Osteocyte (in vitro differentiated cells): ENCODE measurements at regions not wholly inside any gene's neighbourhood (a gene's known extent, or its start where the extent isn't known, plus 50 kb on each side); places are given as distances from the start of the nearest gene placed in this dataset.

Experiments
- DNase-seq: peaks from one replicate; pipeline ENCODE4 v3.0.0; 2021; ENCODE audit warnings: mixed read lengths; ENCODE audit not compliant: unreplicated experiment; ENCODE audit errors: extremely low spot score
- H3K27ac Mint-ChIP-seq: one replicate; pipeline ENCODE4 v1.8.0; 2021; ENCODE audit warnings: mild to moderate bottlenecking, mixed read lengths; ENCODE audit not compliant: unreplicated experiment
- H3K27me3 Mint-ChIP-seq: one replicate; pipeline ENCODE4 v1.8.0; 2021; ENCODE audit warnings: mixed read lengths; ENCODE audit not compliant: unreplicated experiment
- H3K36me3 Mint-ChIP-seq: one replicate; pipeline ENCODE4 v1.8.0; 2021; ENCODE audit warnings: mixed read lengths; ENCODE audit not compliant: unreplicated experiment
- H3K4me1 Mint-ChIP-seq: one replicate; pipeline ENCODE4 v1.8.0; 2021; ENCODE audit warnings: mixed read lengths; ENCODE audit not compliant: unreplicated experiment
- H3K4me3 Mint-ChIP-seq: one replicate; pipeline ENCODE4 v1.8.0; 2021; ENCODE audit warnings: mild to moderate bottlenecking, moderate library complexity, mixed read lengths; ENCODE audit not compliant: unreplicated experiment
- H3K9me3 Mint-ChIP-seq: one replicate; pipeline ENCODE4 v1.8.0; 2021; ENCODE audit warnings: mixed read lengths; ENCODE audit not compliant: unreplicated experiment
- CTCF ChIP-seq: fragments of 200-600 bp; sonication (generic); IDR thresholded peaks from 2 replicates; pipeline ENCODE4 v1.5.0; 2021; ENCODE audit warnings: antibody characterized with exemption, mild to moderate bottlenecking, moderate library complexity

GRCh38 chr5:4571248-4571948, 568.7 kb upstream of the ADAMTS16 start:
- Mint-ChIP-seq H3K4me1 (peaks cover 40% of the 10 kb centered on the region), H3K4me3 (no peak overlapping the region), H3K27me3 (no peaks in the 10 kb centered on the region), H3K36me3 (no peaks in the 10 kb centered on the region), H3K27ac (no peak overlapping the region), H3K9me3 (peaks cover 6% of the 10 kb centered on the region)
- TF ChIP-seq CTCF, result no peak
- DNase-seq, result no peak

- peaks cover 4% of the 10 kb centered on the region for H3K9me3 Mint-ChIP-seq
- H3K27me3 Mint-ChIP-seq, result no peaks in the 10 kb centered on the region
- no peak for DNase-seq
- no peak overlapping the region for H3K4me3 Mint-ChIP-seq
- no peaks in the 10 kb centered on the region for H3K36me3 Mint-ChIP-seq
- TF ChIP-seq CTCF, result no peak
- no peak overlapping the region for H3K27ac Mint-ChIP-seq
- H3K4me1 Mint-ChIP-seq, result peaks cover 49% of the 10 kb centered on the region
Measured at GRCh38 chr5:4572311-4573100, 567.6 kb upstream of the ADAMTS16 start.

GRCh38 chr5:4575608-4576007, 564.5 kb upstream of the ADAMTS16 start:
- H3K27ac Mint-ChIP-seq, result peak overlapping the region; percentile 76
- peaks cover 43% of the 10 kb centered on the region for H3K4me1 Mint-ChIP-seq
- H3K27me3 Mint-ChIP-seq, result no peaks in the 10 kb centered on the region

GRCh38 chr5:4576161-4576748, 563.9 kb upstream of the ADAMTS16 start:
- peaks cover 4% of the 10 kb centered on the region for H3K9me3 Mint-ChIP-seq
- no peaks in the 10 kb centered on the region for H3K36me3 Mint-ChIP-seq
- peaks cover 37% of the 10 kb centered on the region for H3K4me1 Mint-ChIP-seq
- no peak for DNase-seq
- H3K4me3 Mint-ChIP-seq, result no peak overlapping the region
- no peaks in the 10 kb centered on the region for H3K27me3 Mint-ChIP-seq
- H3K27ac Mint-ChIP-seq, result peak overlapping the region; percentile 76
- TF ChIP-seq CTCF, result no peak

More at GRCh38 chr5:4575608-4576007, 564.5 kb upstream of the ADAMTS16 start:
- Mint-ChIP-seq H3K4me3 (no peak overlapping the region), H3K36me3 (no peaks in the 10 kb centered on the region), H3K9me3 (peaks cover 4% of the 10 kb centered on the region)
- no peak for DNase-seq
- TF ChIP-seq CTCF, result no peak

- Mint-ChIP-seq H3K36me3 (no peaks in the 10 kb centered on the region), H3K9me3 (peaks cover 4% of the 10 kb centered on the region)
Measured at GRCh38 chr5:4576908-4577307, 563.2 kb upstream of the ADAMTS16 start.

More at GRCh38 chr5:4576908-4577307, 563.2 kb upstream of the ADAMTS16 start:
- no peaks in the 10 kb centered on the region for H3K27me3 Mint-ChIP-seq
- DNase-seq, result no peak
- H3K4me1 Mint-ChIP-seq, result peaks cover 32% of the 10 kb centered on the region
- H3K4me3 Mint-ChIP-seq, result no peak overlapping the region
- TF ChIP-seq CTCF, result no peak
- peak overlapping the region; percentile 54 for H3K27ac Mint-ChIP-seq
